Stimulated activated CD4-positive, alpha-beta T cell treated with anti-CD3 and anti-CD28 coated beads, Interleukin-15, amount 100 ng/mL, for 48 hours (primary cell): ENCODE measurements at regions not wholly inside any gene's neighbourhood (a gene's known extent, or its start where the extent isn't known, plus 50 kb on each side); places are given as distances from the start of the nearest gene placed in this dataset.

Experiments
- DNase-seq, 2 donors: peaks; one replicate each; pipeline ENCODE4 v3.0.0-alpha.2; 2020; ENCODE audit warnings: low read depth in 2 of 2

- DNase-seq: no peak
Measured at GRCh38 chr1:80436851-80437250, 1363.9 kb upstream of the ADGRL2 start.

GRCh38 chr1:80427881-80428280 is 1372.9 kb upstream of the ADGRL2 start:
- no peak for DNase-seq

- no peak for DNase-seq
Measured at GRCh38 chr1:80424249-80424648, 1376.5 kb upstream of the ADGRL2 start.

- no peak for DNase-seq
Measured at GRCh38 chr1:80418134-80418533, 1382.6 kb upstream of the ADGRL2 start.

- DNase-seq: no peak
Measured at GRCh38 chr1:80417671-80418070, 1383.1 kb upstream of the ADGRL2 start.

- no peak for DNase-seq
Measured at GRCh38 chr1:80413969-80414368, 1386.8 kb upstream of the ADGRL2 start.

GRCh38 chr1:80410233-80410632 is 1390.5 kb upstream of the ADGRL2 start:
- no peak for DNase-seq

GRCh38 chr1:80403471-80403893 is 1397.0 kb upstream of the ADGRL4 start:
- DNase-seq: no peak

GRCh38 chr1:80402625-80403024 is 1396.1 kb upstream of the ADGRL4 start:
- DNase-seq: no peak

- no peak for DNase-seq
Measured at GRCh38 chr1:80401757-80402156, 1395.2 kb upstream of the ADGRL4 start.

GRCh38 chr1:80392529-80392928 is 1386.0 kb upstream of the ADGRL4 start:
- DNase-seq: no peak

GRCh38 chr1:80385650-80386049 is 1379.1 kb upstream of the ADGRL4 start:
- DNase-seq: no peak

GRCh38 chr1:80384959-80385358 is 1378.4 kb upstream of the ADGRL4 start:
- no peak for DNase-seq

GRCh38 chr1:80384083-80384830 is 1377.7 kb upstream of the ADGRL4 start:
- no peak for DNase-seq

GRCh38 chr1:80375662-80376061 is 1369.1 kb upstream of the ADGRL4 start:
- no peak for DNase-seq

GRCh38 chr1:80375109-80375508 is 1368.6 kb upstream of the ADGRL4 start:
- DNase-seq: no peak

GRCh38 chr1:80369780-80370179 is 1363.2 kb upstream of the ADGRL4 start:
- DNase-seq: no peak

- DNase-seq: no peak
Measured at GRCh38 chr1:80367058-80367457, 1360.5 kb upstream of the ADGRL4 start.

GRCh38 chr1:80365359-80366021 is 1359.0 kb upstream of the ADGRL4 start:
- DNase-seq: no peak

- DNase-seq: no peak
Measured at GRCh38 chr1:80363689-80364475, 1357.4 kb upstream of the ADGRL4 start.

GRCh38 chr1:80359666-80360065 is 1353.1 kb upstream of the ADGRL4 start:
- DNase-seq: no peak

- DNase-seq: no peak
Measured at GRCh38 chr1:80349218-80349617, 1342.7 kb upstream of the ADGRL4 start.

GRCh38 chr1:80341021-80341420 is 1334.5 kb upstream of the ADGRL4 start:
- no peak for DNase-seq
